SK-N-MC (cell line): ENCODE measurements at regions not wholly inside any gene's neighbourhood (a gene's known extent, or its start where the extent isn't known, plus 50 kb on each side); places are given as distances from the start of the nearest gene placed in this dataset.

Experiments
- EZH2 ChIP-seq: fragments of 200-600 bp; sonication (generic); IDR thresholded peaks from one replicate; pipeline ENCODE4 v1.6.1; 2017; ENCODE audit warnings: antibody characterized with exemption
- FOXP2 ChIP-seq: optimal IDR thresholded peaks from 2 replicates; pipeline ENCODE3; 2011; ENCODE audit warnings: mild to moderate bottlenecking, moderate library complexity; ENCODE audit not compliant: insufficient read depth; ENCODE audit errors: extremely low read length, control extremely low read depth
- POLR2AphosphoS5 ChIP-seq: IDR thresholded peaks from 2 replicates; pipeline ENCODE4 v1.6.1; 2012; ENCODE audit warnings: mild to moderate bottlenecking, low read depth, low read length, borderline replicate concordance

DNA sequence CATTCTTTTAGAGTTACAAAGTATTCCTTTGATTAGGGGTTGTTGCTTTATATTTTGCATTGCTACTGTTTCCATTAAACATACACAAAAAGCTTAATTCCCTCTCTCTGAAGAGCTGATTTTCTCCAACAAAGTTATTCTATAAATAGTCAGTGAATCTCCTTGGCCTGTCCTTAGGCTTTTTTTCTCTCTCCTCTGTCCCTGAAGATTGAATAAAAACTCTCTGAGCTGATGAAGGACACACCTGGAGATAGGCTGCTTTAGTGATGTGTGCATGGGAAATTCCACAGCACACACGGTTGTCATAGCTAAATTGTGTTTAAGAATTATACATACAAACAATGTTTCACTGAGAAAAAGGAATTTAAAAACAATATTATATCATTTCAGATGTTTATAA is 90.5 kb upstream of the TMEM106B start:
- TF ChIP-seq POLR2AphosphoS5, result no peak
- no peak for TF ChIP-seq EZH2
- no peak for TF ChIP-seq FOXP2
